CD14-positive monocyte (primary cell): ENCODE measurements at regions not wholly inside any gene's neighbourhood (a gene's known extent, or its start where the extent isn't known, plus 50 kb on each side); places are given as distances from the start of the nearest gene placed in this dataset.

ENCODE experiments used
- DNase-seq, 3 donors: peaks; one replicate each; pipeline ENCODE4 v3.0.0-alpha.2; 2011 to 2022
- H2AFZ ChIP-seq: 2 replicates; pipeline ENCODE4 v1.6.0; 2012; ENCODE audit warnings: mild to moderate bottlenecking, low read depth, low read length, inconsistent platforms; ENCODE audit not compliant: insufficient read depth, poor library complexity, severe bottlenecking
- H3K27ac ChIP-seq, 2 donors: 1 replicate in 1 of 2; 2 replicates in 1 of 2; pipeline ENCODE4 v1.5.1; 2012 to 2013; ENCODE audit warnings: low read length in 2 of 2, control low read depth in 1 of 2, inconsistent platforms in 1 of 2, low read depth in 1 of 2, mild to moderate bottlenecking in 1 of 2
- H3K27me3 ChIP-seq, 2 donors: one replicate each; pipeline versions ENCODE4 v1.6.0 to v1.6.1; 2011 to 2013; ENCODE audit warnings: low read length in 2 of 2; ENCODE audit not compliant: control insufficient read depth in 2 of 2, insufficient read depth in 2 of 2
- H3K36me3 ChIP-seq, 2 donors: replicated peaks in 1 of 2; 1 replicate in 1 of 2; 2 replicates in 1 of 2; pipeline versions ENCODE4 v1.5.1 to v1.6.1; 2012 to 2013; ENCODE audit warnings: low read length in 2 of 2, control low read depth in 1 of 2, inconsistent platforms in 1 of 2, mild to moderate bottlenecking in 1 of 2; ENCODE audit not compliant: insufficient read depth in 2 of 2, control insufficient read depth in 1 of 2
- H3K4me1 ChIP-seq, 2 donors: 1 replicate in 1 of 2; 2 replicates in 1 of 2; pipeline versions ENCODE4 v1.5.1 to v1.6.1; 2012 to 2013; ENCODE audit warnings: low read length in 2 of 2, control low read depth in 1 of 2, inconsistent platforms in 1 of 2, mild to moderate bottlenecking in 1 of 2, moderate library complexity in 1 of 2; ENCODE audit not compliant: insufficient read depth in 2 of 2, control insufficient read depth in 1 of 2
- H3K4me2 ChIP-seq: replicated peaks from 2 replicates; pipeline ENCODE3; 2012; ENCODE audit warnings: low read length, moderate library complexity, mild to moderate bottlenecking; ENCODE audit not compliant: poor library complexity, severe bottlenecking; ENCODE audit errors: extremely low read depth
- H3K4me3 ChIP-seq, 3 experiments: fragments of 200-600 bp in 1 of 3; sonication (generic) in 1 of 3; replicated peaks in 1 of 3; 1 replicate in 2 of 3; 2 replicates in 1 of 3; pipeline ENCODE4 v1.5.1; 2011 to 2013; ENCODE audit warnings: low read length in 3 of 3, mild to moderate bottlenecking in 3 of 3, control low read depth in 2 of 3, low read depth in 2 of 3, inconsistent platforms in 1 of 3, moderate library complexity in 1 of 3
- H3K79me2 ChIP-seq: 2 replicates; pipeline ENCODE4 v1.6.0; 2012; ENCODE audit warnings: mild to moderate bottlenecking, control low read depth, inconsistent platforms, low read length, moderate library complexity; ENCODE audit not compliant: insufficient read depth
- H3K9ac ChIP-seq: 2 replicates; pipeline ENCODE4 v1.6.0; 2017; ENCODE audit warnings: low read length, mild to moderate bottlenecking; ENCODE audit not compliant: insufficient read depth, poor library complexity, severe bottlenecking
- H3K9me3 ChIP-seq, 2 donors: replicated peaks in 1 of 2; 1 replicate in 1 of 2; 2 replicates in 1 of 2; pipeline versions ENCODE4 v1.5.1 to v1.6.1; 2012 to 2013; ENCODE audit warnings: low read length in 2 of 2, control low read depth in 1 of 2; ENCODE audit not compliant: control insufficient read depth in 1 of 2, insufficient read depth in 1 of 2
- H4K20me1 ChIP-seq: 2 replicates; pipeline ENCODE4 v1.6.0; 2012; ENCODE audit warnings: mild to moderate bottlenecking, low read length, control low read depth, moderate library complexity; ENCODE audit not compliant: insufficient read depth
- H3K27ac Mint-ChIP-seq, 7 donors: one replicate each; pipeline ENCODE4 v1.8.0; 2020; ENCODE audit warnings: mild to moderate bottlenecking in 7 of 7, mixed read lengths in 7 of 7, moderate library complexity in 6 of 7, inconsistent platforms in 2 of 7
- H3K27me3 Mint-ChIP-seq, 3 donors: one replicate each; pipeline ENCODE4 v1.8.0; 2021 to 2022; ENCODE audit warnings: low read depth in 3 of 3, mild to moderate bottlenecking in 3 of 3, mixed read lengths in 3 of 3, moderate library complexity in 3 of 3, inconsistent platforms in 1 of 3
- H3K36me3 Mint-ChIP-seq, 2 donors: one replicate each; pipeline ENCODE4 v1.8.0; 2020; ENCODE audit warnings: mixed read lengths in 2 of 2, inconsistent platforms in 1 of 2, mild to moderate bottlenecking in 1 of 2
- H3K4me1 Mint-ChIP-seq: one replicate; pipeline ENCODE4 v1.8.0; 2020; ENCODE audit warnings: mild to moderate bottlenecking, mixed read lengths
- H3K4me3 Mint-ChIP-seq, 2 donors: one replicate each; pipeline ENCODE4 v1.8.0; 2020; ENCODE audit warnings: mild to moderate bottlenecking in 2 of 2, mixed read lengths in 2 of 2, moderate library complexity in 1 of 2
- H3K9me3 Mint-ChIP-seq, 7 donors: one replicate each; pipeline ENCODE4 v1.8.0; 2020 to 2022; ENCODE audit warnings: mixed read lengths in 7 of 7, mild to moderate bottlenecking in 6 of 7, moderate library complexity in 6 of 7, inconsistent platforms in 2 of 7
- CTCF ChIP-seq: fragments of 200-600 bp; IDR thresholded peaks from one replicate; pipeline ENCODE4 v1.8.0; 2022; ENCODE audit warnings: antibody characterized with exemption, mild to moderate bottlenecking
- WGBS: methylation state at CpG from one replicate; pipeline ENCODE4 v1.1.5; 2013; ENCODE audit warnings: missing lambda C conversion rate; ENCODE audit not compliant: insufficient coverage; 5-methylcytosine and 5-hydroxymethylcytosine counted together
- intact Hi-C, 2 donors: fragments of 100-400 bp; cut with micrococcal nuclease; formaldehyde crosslinking; loops; one replicate each; pipeline versions ENCODE4 v1.15.0 to v1.15.1; 2023

- Histone ChIP-seq H3K79me2 (no peaks in the 10 kb centered on the region), H3K27me3 (no peaks in the 10 kb centered on the region), H3K9me3 (no peaks in the 10 kb centered on the region), H2AFZ (no peak overlapping the region), H3K4me1 (no peaks in the 10 kb centered on the region), H3K27ac (no peak overlapping the region), H3K36me3 (no peaks in the 10 kb centered on the region), H3K9ac (no peak overlapping the region), H3K4me2 (no peak overlapping the region), H3K4me3 (no peak overlapping the region), H4K20me1 (no peaks in the 10 kb centered on the region)
- TF ChIP-seq CTCF: no peak
- Mint-ChIP-seq H3K36me3 (no peaks in the 10 kb centered on the region), H3K9me3 (peaks cover 0 to 3% (median 0%) of the 10 kb centered on the region in 7 donors), H3K27ac (no peak overlapping the region), H3K4me3 (no peak overlapping the region), H3K27me3 (peaks cover 0 to 3% (median 2%) of the 10 kb centered on the region in 3 donors), H3K4me1 (no peaks in the 10 kb centered on the region)
- no peak for DNase-seq
- intact Hi-C loops: no loop called here
- 100% methylated on average over 3 of the region's 5 CpGs for WGBS
Observed at GRCh38 chr18:42641996-42642395, 473.5 kb downstream of the RIT2 start.

GRCh38 chr18:42644729-42645131, 470.8 kb downstream of the RIT2 start:
- Mint-ChIP-seq H3K27me3 (peaks cover 0 to 2% (median 0%) of the 10 kb centered on the region in 3 donors), H3K9me3 (peaks cover 0 to 3% (median 0%) of the 10 kb centered on the region in 7 donors), H3K4me1 (no peaks in the 10 kb centered on the region), H3K27ac (no peak overlapping the region), H3K4me3 (no peak overlapping the region), H3K36me3 (no peaks in the 10 kb centered on the region)
- Histone ChIP-seq H3K9me3 (no peaks in the 10 kb centered on the region), H3K4me2 (no peak overlapping the region), H3K4me3 (no peak overlapping the region), H2AFZ (no peak overlapping the region), H3K27ac (no peak overlapping the region), H4K20me1 (no peaks in the 10 kb centered on the region), H3K36me3 (no peaks in the 10 kb centered on the region), H3K4me1 (no peaks in the 10 kb centered on the region), H3K79me2 (no peaks in the 10 kb centered on the region), H3K9ac (no peak overlapping the region), H3K27me3 (no peaks in the 10 kb centered on the region)
- intact Hi-C loops: no loop called here
- 17% methylated on average over 3 of the region's 3 CpGs for whole genome bisulfite sequencing
- no peak for DNase-seq
- TF ChIP-seq CTCF: no peak
